ENCODE measurements at regions not wholly inside any gene's neighbourhood (a gene's known extent, or its start where the extent isn't known, plus 50 kb on each side); places are given as distances from the start of the nearest gene placed in this dataset.
"Not testable (repeated sequence)": the region's sequence is repeated elsewhere in the genome, so short reads cannot be mapped to it uniquely, and the experiment has no call there.

- peak; percentile 3 for DNase-seq (ENCODE audit: low read depth)
Measured at GRCh38 chr17:27209316-27209715, 84.6 kb upstream of the WSB1 start.

- not testable (repeated sequence) for DNase-seq (ENCODE audit: low read depth)
Measured at GRCh38 chr17:27210809-27211208, 83.1 kb upstream of the WSB1 start.

- DNase-seq (ENCODE audit: low read depth) = no peak
Measured at GRCh38 chr17:27216836-27217235, 77.1 kb upstream of the WSB1 start.

GRCh38 chr17:27217631-27218030 is 76.3 kb upstream of the WSB1 start:
- DNase-seq (ENCODE audit: low read depth) = no peak

- DNase-seq (ENCODE audit: low read depth) = no peak
Measured at GRCh38 chr17:27218041-27218440, 75.9 kb upstream of the WSB1 start.

- DNase-seq (ENCODE audit: low read depth) = no peak
Measured at GRCh38 chr17:27218719-27219488, 75.0 kb upstream of the WSB1 start.

- no peak for DNase-seq (ENCODE audit: low read depth)
Measured at GRCh38 chr17:27222515-27222914, 71.4 kb upstream of the WSB1 start.

- DNase-seq (ENCODE audit: low read depth) = peak; percentile 30
Measured at GRCh38 chr17:27224526-27225315, 69.2 kb upstream of the WSB1 start.

- peak; percentile 57 for DNase-seq (ENCODE audit: low read depth)
Measured at GRCh38 chr17:27226611-27227230, 67.2 kb upstream of the WSB1 start.

GRCh38 chr17:27230996-27231395 is 62.9 kb upstream of the WSB1 start:
- no peak for DNase-seq (ENCODE audit: low read depth)

GRCh38 chr17:27232328-27232727 is 61.6 kb upstream of the WSB1 start:
- DNase-seq (ENCODE audit: low read depth) = no peak

GRCh38 chr17:27233059-27233458 is 60.9 kb upstream of the WSB1 start:
- no peak for DNase-seq (ENCODE audit: low read depth)

GRCh38 chr17:27233776-27234175 is 60.1 kb upstream of the WSB1 start:
- no peak for DNase-seq (ENCODE audit: low read depth)

- DNase-seq (ENCODE audit: low read depth) = peak; percentile 71
Measured at GRCh38 chr17:27236717-27237315, 57.1 kb upstream of the WSB1 start.

GRCh38 chr17:27237890-27238289 is 56.0 kb upstream of the WSB1 start:
- no peak for DNase-seq (ENCODE audit: low read depth)

GRCh38 chr17:27239046-27239445 is 54.9 kb upstream of the WSB1 start:
- no peak for DNase-seq (ENCODE audit: low read depth)

GRCh38 chr17:27239584-27239983 is 54.3 kb upstream of the WSB1 start:
- DNase-seq (ENCODE audit: low read depth) = no peak

- no peak for DNase-seq (ENCODE audit: low read depth)
Measured at GRCh38 chr17:27240086-27240801, 53.7 kb upstream of the WSB1 start.

GRCh38 chr17:27240802-27241155 is 53.1 kb upstream of the WSB1 start:
- DNase-seq (ENCODE audit: low read depth) = no peak

GRCh38 chr17:27241346-27241946 is 52.5 kb upstream of the WSB1 start:
- peak; percentile 43 for DNase-seq (ENCODE audit: low read depth)

GRCh38 chr17:27242951-27243350 is 51.0 kb upstream of the WSB1 start:
- DNase-seq (ENCODE audit: low read depth) = no peak

GRCh38 chr17:27244011-27244410 is 49.9 kb upstream of the WSB1 start:
- DNase-seq (ENCODE audit: low read depth) = no peak

All from EH (cell line).